MCF 10A (cell line): ENCODE measurements at regions not wholly inside any gene's neighbourhood (a gene's known extent, or its start where the extent isn't known, plus 50 kb on each side); places are given as distances from the start of the nearest gene placed in this dataset.

ENCODE experiments used
- BruUV-seq: library from RNA; stranded (reverse); fragments of 400-500 nt; replicated peaks from 2 replicates; lab custom pipeline; 2021; lab: Mats Ljungman, UMichigan
- CTCF ChIA-PET: fragments of 300-600 bp; sonication (Branson Sonifier 250); formaldehyde crosslinking; extraction: SDS; loops from one replicate; lab custom pipeline; 2021; ENCODE audit warnings: antibody characterized with exemption, inconsistent platforms; lab: Yijun Ruan, JAX
- POLR2A ChIA-PET: fragments of 300-600, 350-650 bp; sonication (Branson Sonifier 250); formaldehyde crosslinking; extraction: SDS; loops from one replicate; lab custom pipeline; 2020; ENCODE audit warnings: antibody characterized with exemption, inconsistent platforms; lab: Yijun Ruan, JAX
- DNase-seq: peaks from one replicate; pipeline ENCODE4 v3.0.0-alpha.2; 2018; ENCODE audit not compliant: unreplicated experiment
- H3K27ac Mint-ChIP-seq: one replicate; pipeline ENCODE4 v1.8.0; 2022; ENCODE audit warnings: mild to moderate bottlenecking, low read depth, mixed read lengths; ENCODE audit not compliant: unreplicated experiment
- H3K27me3 Mint-ChIP-seq: one replicate; pipeline ENCODE4 v1.8.0; 2022; ENCODE audit warnings: mixed read lengths; ENCODE audit not compliant: insufficient read depth, unreplicated experiment
- H3K36me3 Mint-ChIP-seq: one replicate; pipeline ENCODE4 v1.8.0; 2022; ENCODE audit warnings: mild to moderate bottlenecking, moderate library complexity, mixed read lengths; ENCODE audit not compliant: insufficient read depth, unreplicated experiment
- H3K4me1 Mint-ChIP-seq: one replicate; pipeline ENCODE4 v1.8.0; 2022; ENCODE audit warnings: mixed read lengths; ENCODE audit not compliant: insufficient read depth, unreplicated experiment
- H3K4me3 Mint-ChIP-seq: one replicate; pipeline ENCODE4 v1.8.0; 2022; ENCODE audit warnings: mild to moderate bottlenecking, moderate library complexity, mixed read lengths; ENCODE audit not compliant: unreplicated experiment
- H3K9me3 Mint-ChIP-seq: one replicate; pipeline ENCODE4 v1.8.0; 2022; ENCODE audit warnings: mixed read lengths; ENCODE audit not compliant: unreplicated experiment
- intact Hi-C: fragments of 100-400 bp; cut with micrococcal nuclease; formaldehyde crosslinking; loops from 2 replicates; pipeline ENCODE4 v1.14.1; 2022
- TF ChIP-seq, protein P1 (sequence below): fragments of 200-600 bp; IDR thresholded peaks from one replicate; pipeline ENCODE4 v1.8.0; 2022; ENCODE audit warnings: antibody characterized with exemption, mild to moderate bottlenecking; ENCODE audit not compliant: unreplicated experiment

DNA sequence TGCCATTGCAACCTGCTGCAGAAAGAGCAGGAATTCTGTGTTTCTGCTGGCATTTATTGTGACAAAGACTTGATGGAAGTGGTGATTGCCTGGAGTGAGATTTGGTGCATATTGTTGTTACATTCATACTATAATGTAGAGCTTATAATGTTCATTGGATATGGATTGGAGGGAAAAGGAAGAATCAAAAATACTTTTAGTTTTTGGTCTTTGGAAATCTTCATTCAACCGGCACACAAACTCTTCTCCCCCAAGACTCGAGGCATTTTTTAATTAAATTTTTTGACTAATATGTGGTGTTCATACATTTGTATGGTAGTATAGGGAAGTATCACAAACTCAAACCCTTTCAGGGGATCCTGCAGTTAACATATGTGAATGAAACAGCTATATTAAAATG is 380.8 kb downstream of the DOK5 start:
- no peak for DNase-seq
- intact Hi-C loops = no loop called here
- peaks cover 13% of the 10 kb centered on the region for H3K9me3 Mint-ChIP-seq
- H3K36me3 Mint-ChIP-seq = no peaks in the 10 kb centered on the region
- no peaks in the 10 kb centered on the region for H3K4me1 Mint-ChIP-seq
- peaks cover 11% of the 10 kb centered on the region for H3K27me3 Mint-ChIP-seq
- H3K4me3 Mint-ChIP-seq = no peak overlapping the region
- POLR2A ChIA-PET = no interaction called here
- TF ChIP-seq, protein P1, sequence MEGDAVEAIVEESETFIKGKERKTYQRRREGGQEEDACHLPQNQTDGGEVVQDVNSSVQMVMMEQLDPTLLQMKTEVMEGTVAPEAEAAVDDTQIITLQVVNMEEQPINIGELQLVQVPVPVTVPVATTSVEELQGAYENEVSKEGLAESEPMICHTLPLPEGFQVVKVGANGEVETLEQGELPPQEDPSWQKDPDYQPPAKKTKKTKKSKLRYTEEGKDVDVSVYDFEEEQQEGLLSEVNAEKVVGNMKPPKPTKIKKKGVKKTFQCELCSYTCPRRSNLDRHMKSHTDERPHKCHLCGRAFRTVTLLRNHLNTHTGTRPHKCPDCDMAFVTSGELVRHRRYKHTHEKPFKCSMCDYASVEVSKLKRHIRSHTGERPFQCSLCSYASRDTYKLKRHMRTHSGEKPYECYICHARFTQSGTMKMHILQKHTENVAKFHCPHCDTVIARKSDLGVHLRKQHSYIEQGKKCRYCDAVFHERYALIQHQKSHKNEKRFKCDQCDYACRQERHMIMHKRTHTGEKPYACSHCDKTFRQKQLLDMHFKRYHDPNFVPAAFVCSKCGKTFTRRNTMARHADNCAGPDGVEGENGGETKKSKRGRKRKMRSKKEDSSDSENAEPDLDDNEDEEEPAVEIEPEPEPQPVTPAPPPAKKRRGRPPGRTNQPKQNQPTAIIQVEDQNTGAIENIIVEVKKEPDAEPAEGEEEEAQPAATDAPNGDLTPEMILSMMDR = no peak
- BruUV-seq = no TSS peak
- CTCF ChIA-PET = interaction anchor here (0.5 kb wide), 1 partner anchor 404 kb away, joined by 3 read pairs; no protein-coding TSS in a partner anchor
- H3K27ac Mint-ChIP-seq = no peak overlapping the region

DNA sequence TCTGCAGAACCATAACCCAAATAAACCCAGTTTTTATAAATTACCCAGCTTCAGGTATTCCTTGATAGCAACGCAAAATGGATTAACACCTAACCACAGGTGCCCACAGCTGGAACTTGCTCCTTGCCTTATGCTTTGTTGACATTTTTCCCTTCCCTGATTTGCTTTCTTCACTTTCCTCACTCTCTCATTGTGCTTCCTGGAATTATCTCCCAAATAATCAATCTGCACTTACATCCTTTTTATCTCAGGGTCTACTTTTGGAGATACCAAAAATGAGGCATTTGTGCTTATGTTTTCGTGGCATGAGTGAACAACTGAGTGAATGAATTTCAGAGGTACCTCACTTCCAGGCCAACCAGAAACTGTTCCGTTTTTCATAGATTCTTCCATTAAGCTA is 374.3 kb downstream of the DOK5 start:
- TF ChIP-seq, protein P1 = no peak
- ChIA-PET CTCF (no interaction called here), POLR2A (no interaction called here)
- Mint-ChIP-seq H3K36me3 (no peaks in the 10 kb centered on the region), H3K9me3 (no peaks in the 10 kb centered on the region), H3K27ac (no peak overlapping the region), H3K4me1 (no peaks in the 10 kb centered on the region), H3K4me3 (no peak overlapping the region), H3K27me3 (peaks cover 16% of the 10 kb centered on the region)
- intact Hi-C loops = no loop called here
- no peak for DNase-seq
- BruUV-seq = no TSS peak

DNA sequence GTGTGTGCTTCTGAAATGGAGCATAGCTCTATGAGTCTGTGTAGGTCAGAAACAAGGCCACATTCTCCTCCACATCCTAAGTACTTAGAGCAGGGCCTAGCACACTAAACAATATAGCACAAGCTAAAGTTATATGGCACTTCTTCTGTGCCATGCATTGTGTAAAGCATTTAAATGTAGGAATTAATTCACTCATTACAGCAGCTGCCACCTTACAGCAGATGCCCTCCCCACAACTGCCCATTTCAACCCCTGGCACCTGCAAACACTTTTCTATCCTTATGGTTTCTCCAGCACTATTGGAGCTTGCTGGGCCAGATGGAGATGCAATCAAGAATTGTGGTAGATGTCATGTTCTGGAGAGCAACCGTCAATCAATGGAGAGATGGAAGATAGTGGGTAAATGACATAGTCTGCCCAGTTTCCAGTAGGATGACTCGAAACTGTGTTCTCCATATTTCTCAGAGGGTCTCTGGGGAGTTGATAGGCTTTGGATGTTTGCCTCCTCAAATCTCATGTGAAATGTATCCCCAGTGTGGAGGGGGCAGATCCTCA is 373.7 kb downstream of the DOK5 start:
- no peak for DNase-seq
- intact Hi-C loops = no loop called here
- Mint-ChIP-seq H3K4me3 (no peak overlapping the region), H3K36me3 (no peaks in the 10 kb centered on the region), H3K4me1 (no peaks in the 10 kb centered on the region), H3K9me3 (no peaks in the 10 kb centered on the region), H3K27me3 (peaks cover 18% of the 10 kb centered on the region), H3K27ac (no peak overlapping the region)
- BruUV-seq = no TSS peak
- ChIA-PET POLR2A (no interaction called here), CTCF (no interaction called here)
- TF ChIP-seq, protein P1 = no peak

DNA sequence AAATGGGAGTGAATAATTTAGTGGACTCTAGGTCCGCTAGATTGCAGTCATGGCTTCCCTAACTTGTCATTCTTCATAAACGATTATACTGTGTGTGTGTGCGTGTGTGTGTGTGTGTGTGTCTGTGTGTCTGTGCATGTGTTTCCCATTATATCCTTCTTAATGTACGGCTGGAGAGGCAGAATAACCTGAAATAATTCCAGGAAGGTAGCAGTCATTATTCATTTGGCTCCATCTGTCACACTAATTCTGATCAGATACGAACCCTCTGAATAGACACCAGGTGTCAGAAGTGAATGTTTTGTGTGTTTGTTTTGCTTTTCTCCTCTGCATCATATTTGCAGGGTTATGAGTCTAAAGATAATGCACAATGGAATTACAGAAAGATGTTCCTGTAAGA is 372.9 kb downstream of the DOK5 start:
- CTCF ChIA-PET = interaction anchor here (0.9 kb wide), 1 partner anchor 168 kb away, joined by 3 read pairs; no protein-coding TSS in a partner anchor
- Mint-ChIP-seq H3K36me3 (no peaks in the 10 kb centered on the region), H3K4me3 (no peak overlapping the region), H3K4me1 (no peaks in the 10 kb centered on the region), H3K27ac (no peak overlapping the region), H3K27me3 (peaks cover 18% of the 10 kb centered on the region), H3K9me3 (no peaks in the 10 kb centered on the region)
- POLR2A ChIA-PET = no interaction called here
- TF ChIP-seq, protein P1 = no peak
- no peak for DNase-seq
- intact Hi-C loops = no loop called here
- no TSS peak for BruUV-seq
